IgD-negative memory B cell (primary cell): ENCODE measurements at regions not wholly inside any gene's neighbourhood (a gene's known extent, or its start where the extent isn't known, plus 50 kb on each side); places are given as distances from the start of the nearest gene placed in this dataset.

Source experiments
- H3K27ac Mint-ChIP-seq, 3 donors: one replicate each; pipeline ENCODE4 v1.8.0; 2020 to 2022; ENCODE audit warnings: mild to moderate bottlenecking in 3 of 3, mixed read lengths in 3 of 3, moderate library complexity in 1 of 3
- H3K27me3 Mint-ChIP-seq: one replicate; pipeline ENCODE4 v1.8.0; 2021; ENCODE audit warnings: mixed read lengths
- H3K36me3 Mint-ChIP-seq: one replicate; pipeline ENCODE4 v1.8.0; 2020; ENCODE audit warnings: mild to moderate bottlenecking, mixed read lengths
- H3K4me1 Mint-ChIP-seq, 3 donors: one replicate each; pipeline ENCODE4 v1.8.0; 2020 to 2022; ENCODE audit warnings: mixed read lengths in 3 of 3, mild to moderate bottlenecking in 1 of 3
- H3K4me3 Mint-ChIP-seq, 4 donors: one replicate each; pipeline ENCODE4 v1.8.0; 2020 to 2022; ENCODE audit warnings: mild to moderate bottlenecking in 4 of 4, mixed read lengths in 4 of 4, moderate library complexity in 3 of 4
- H3K9me3 Mint-ChIP-seq, 3 donors: one replicate each; pipeline ENCODE4 v1.8.0; 2020 to 2021; ENCODE audit warnings: mixed read lengths in 3 of 3, mild to moderate bottlenecking in 1 of 3

- peak overlapping the region in 1 of 3 donors; percentile 51 for H3K27ac Mint-ChIP-seq
Observed at GRCh38 chr5:56366986-56367385, 133.9 kb upstream of the ANKRD55 start.

GRCh38 chr5:56361398-56361797 is 128.3 kb upstream of the ANKRD55 start:
- H3K9me3 Mint-ChIP-seq = peaks cover 1 to 4% (median 4%) of the 10 kb centered on the region in 3 donors
- peaks cover 0 to 5% (median 0%) of the 10 kb centered on the region in 3 donors for H3K4me1 Mint-ChIP-seq
- no peaks in the 10 kb centered on the region for H3K27me3 Mint-ChIP-seq
- H3K4me3 Mint-ChIP-seq = no peak overlapping the region
- peaks cover 1% of the 10 kb centered on the region for H3K36me3 Mint-ChIP-seq
- no peak overlapping the region for H3K27ac Mint-ChIP-seq

More at GRCh38 chr5:56366986-56367385, 133.9 kb upstream of the ANKRD55 start:
- Mint-ChIP-seq H3K4me1 (peaks cover 0 to 2% (median 0%) of the 10 kb centered on the region in 3 donors), H3K9me3 (peaks cover 2 to 4% (median 4%) of the 10 kb centered on the region in 3 donors), H3K36me3 (no peaks in the 10 kb centered on the region), H3K27me3 (no peaks in the 10 kb centered on the region), H3K4me3 (no peak overlapping the region)

GRCh38 chr5:56360816-56361215 is 127.7 kb upstream of the ANKRD55 start:
- Mint-ChIP-seq H3K27me3 (peaks cover 2% of the 10 kb centered on the region), H3K9me3 (peaks cover 1 to 4% (median 4%) of the 10 kb centered on the region in 3 donors), H3K36me3 (peaks cover 1% of the 10 kb centered on the region), H3K4me1 (peaks cover 0 to 5% (median 0%) of the 10 kb centered on the region in 3 donors), H3K4me3 (no peak overlapping the region), H3K27ac (no peak overlapping the region)

- no peak overlapping the region for H3K27ac Mint-ChIP-seq
- peaks cover 1 to 4% (median 4%) of the 10 kb centered on the region in 3 donors for H3K9me3 Mint-ChIP-seq
- H3K4me1 Mint-ChIP-seq = peaks cover 0 to 5% (median 0%) of the 10 kb centered on the region in 3 donors
- H3K27me3 Mint-ChIP-seq = peaks cover 3% of the 10 kb centered on the region
- no peak overlapping the region for H3K4me3 Mint-ChIP-seq
- H3K36me3 Mint-ChIP-seq = peaks cover 1% of the 10 kb centered on the region
Observed at GRCh38 chr5:56359809-56360685, 126.9 kb upstream of the ANKRD55 start.

GRCh38 chr5:56358703-56359681 is 125.9 kb upstream of the ANKRD55 start:
- Mint-ChIP-seq H3K9me3 (peaks cover 1 to 2% (median 2%) of the 10 kb centered on the region in 3 donors), H3K27me3 (peaks cover 3% of the 10 kb centered on the region), H3K4me1 (peaks cover 0 to 9% (median 2%) of the 10 kb centered on the region in 3 donors), H3K27ac (no peak overlapping the region), H3K4me3 (no peak overlapping the region), H3K36me3 (peaks cover 1% of the 10 kb centered on the region)

GRCh38 chr5:56358046-56358445 is 124.9 kb upstream of the ANKRD55 start:
- Mint-ChIP-seq H3K4me3 (no peak overlapping the region), H3K27me3 (peaks cover 3% of the 10 kb centered on the region)

GRCh38 chr5:56357426-56357825 is 124.3 kb upstream of the ANKRD55 start:
- H3K4me1 Mint-ChIP-seq = peaks cover 8 to 11% (median 9%) of the 10 kb centered on the region in 3 donors
- no peak overlapping the region for H3K27ac Mint-ChIP-seq
- H3K36me3 Mint-ChIP-seq = peaks cover 1% of the 10 kb centered on the region
- peaks cover 0 to 1% (median 0%) of the 10 kb centered on the region in 3 donors for H3K9me3 Mint-ChIP-seq
- H3K4me3 Mint-ChIP-seq = no peak overlapping the region
- peaks cover 3% of the 10 kb centered on the region for H3K27me3 Mint-ChIP-seq

More at GRCh38 chr5:56358046-56358445, 124.9 kb upstream of the ANKRD55 start:
- H3K4me1 Mint-ChIP-seq = peaks cover 3 to 9% (median 4%) of the 10 kb centered on the region in 3 donors
- H3K36me3 Mint-ChIP-seq = peaks cover 1% of the 10 kb centered on the region
- peaks cover 0 to 1% (median 0%) of the 10 kb centered on the region in 3 donors for H3K9me3 Mint-ChIP-seq
- H3K27ac Mint-ChIP-seq = no peak overlapping the region

- Mint-ChIP-seq H3K4me1 (peaks cover 8 to 13% (median 11%) of the 10 kb centered on the region in 3 donors), H3K4me3 (no peak overlapping the region), H3K9me3 (peaks cover 0 to 1% (median 0%) of the 10 kb centered on the region in 3 donors), H3K36me3 (peaks cover 1% of the 10 kb centered on the region), H3K27ac (no peak overlapping the region), H3K27me3 (peaks cover 3% of the 10 kb centered on the region)
Observed at GRCh38 chr5:56356836-56357160, 123.7 kb upstream of the ANKRD55 start.

- no peak overlapping the region for H3K4me3 Mint-ChIP-seq
- H3K27me3 Mint-ChIP-seq = peaks cover 3% of the 10 kb centered on the region
- H3K27ac Mint-ChIP-seq = no peak overlapping the region
- peaks cover 8 to 11% (median 10%) of the 10 kb centered on the region in 3 donors for H3K4me1 Mint-ChIP-seq
- H3K9me3 Mint-ChIP-seq = no peaks in the 10 kb centered on the region
- peaks cover 1% of the 10 kb centered on the region for H3K36me3 Mint-ChIP-seq
Observed at GRCh38 chr5:56356121-56356835, 123.1 kb upstream of the ANKRD55 start.

- peaks cover 1% of the 10 kb centered on the region for H3K36me3 Mint-ChIP-seq
- H3K4me3 Mint-ChIP-seq = no peak overlapping the region
- H3K27ac Mint-ChIP-seq = no peak overlapping the region
- H3K27me3 Mint-ChIP-seq = peaks cover 3% of the 10 kb centered on the region
- peaks cover 10 to 17% (median 13%) of the 10 kb centered on the region in 3 donors for H3K4me1 Mint-ChIP-seq
- H3K9me3 Mint-ChIP-seq = no peaks in the 10 kb centered on the region
Observed at GRCh38 chr5:56354836-56355235, 121.7 kb upstream of the ANKRD55 start.

- Mint-ChIP-seq H3K4me1 (peaks cover 10 to 22% (median 13%) of the 10 kb centered on the region in 3 donors), H3K4me3 (no peak overlapping the region), H3K36me3 (no peaks in the 10 kb centered on the region), H3K27me3 (peaks cover 3% of the 10 kb centered on the region), H3K9me3 (no peaks in the 10 kb centered on the region), H3K27ac (peak overlapping the region in 1 of 3 donors; percentile 91)
Observed at GRCh38 chr5:56352808-56353590, 119.9 kb upstream of the ANKRD55 start.

- H3K4me1 Mint-ChIP-seq = peaks cover 12 to 28% (median 13%) of the 10 kb centered on the region in 3 donors
- H3K27me3 Mint-ChIP-seq = no peaks in the 10 kb centered on the region
- no peak overlapping the region for H3K4me3 Mint-ChIP-seq
- no peaks in the 10 kb centered on the region for H3K36me3 Mint-ChIP-seq
- peaks cover 0 to 4% (median 4%) of the 10 kb centered on the region in 3 donors for H3K9me3 Mint-ChIP-seq
- peak overlapping the region in 1 of 3 donors; percentile 46 for H3K27ac Mint-ChIP-seq
Observed at GRCh38 chr5:56350597-56351170, 117.6 kb upstream of the ANKRD55 start.

- no peaks in the 10 kb centered on the region for H3K36me3 Mint-ChIP-seq
- H3K27me3 Mint-ChIP-seq = no peaks in the 10 kb centered on the region
- H3K4me1 Mint-ChIP-seq = peaks cover 16 to 33% (median 18%) of the 10 kb centered on the region in 3 donors
- peaks cover 0 to 4% (median 4%) of the 10 kb centered on the region in 3 donors for H3K9me3 Mint-ChIP-seq
- no peak overlapping the region for H3K27ac Mint-ChIP-seq
- H3K4me3 Mint-ChIP-seq = no peak overlapping the region
Observed at GRCh38 chr5:56350011-56350596, 117.0 kb upstream of the ANKRD55 start.
